ENCODE measurements at regions not wholly inside any gene's neighbourhood (a gene's known extent, or its start where the extent isn't known, plus 50 kb on each side); places are given as distances from the start of the nearest gene placed in this dataset.

GRCh38 chr10:62637249-62638061 is 167.1 kb upstream of the ADO start:
- Histone ChIP-seq H2BK12ac (ENCODE audit: insufficient read length, low read depth, low read length) (no peak overlapping the region), H2BK120ac (ENCODE audit: low read depth, low read length, poor library complexity, severe bottlenecking) (no peak overlapping the region), H4K8ac (replicated peaks; ENCODE audit: insufficient read length, low read depth, low read length) (no peak overlapping the region), H3K4me1 (ENCODE audit: insufficient read depth, low read length) (peaks cover 2% of the 10 kb centered on the region; the same call in 1 of the 2 replicates), H3K79me2 (ENCODE audit: insufficient read depth, low read length) (no peaks in the 10 kb centered on the region), H3K27ac (ENCODE audit: insufficient read length, low read depth, low read length) (no peak overlapping the region), H3K9me3 (ENCODE audit: control insufficient read depth, low read depth, low read length) (no peaks in the 10 kb centered on the region), H3K14ac (ENCODE audit: insufficient read depth, low read length) (no peak overlapping the region), H2AK5ac (ENCODE audit: insufficient read length, low read length) (no peak overlapping the region), H2BK15ac (ENCODE audit: low read depth, low read length) (no peak overlapping the region), H3T11ph (ENCODE audit: low read length) (no peak overlapping the region), H3K27me3 (ENCODE audit: insufficient read depth, low read length) (no peaks in the 10 kb centered on the region), H4K91ac (ENCODE audit: insufficient read length, low read depth, low read length) (no peak overlapping the region), H3K56ac (ENCODE audit: insufficient read length, low read depth, low read length) (no peak overlapping the region), H2BK5ac (ENCODE audit: insufficient read length, low read length) (no peak overlapping the region), H3K4ac (ENCODE audit: low read depth, low read length) (no peak overlapping the region), H3K23me2 (ENCODE audit: insufficient read length, low read depth, low read length, poor library complexity, severe bottlenecking) (no peaks in the 10 kb centered on the region), H3K9ac (ENCODE audit: extremely low read depth, insufficient read length, low read length) (no peak overlapping the region), H2AFZ (ENCODE audit: low read length) (no peak overlapping the region), H3K18ac (ENCODE audit: insufficient read length, low read depth, low read length) (no peak overlapping the region), H3K79me1 (ENCODE audit: insufficient read depth, low read depth, low read length, poor library complexity, severe bottlenecking) (no peaks in the 10 kb centered on the region), H4K5ac (ENCODE audit: insufficient read length, low read depth, low read length) (no peak overlapping the region), H3K23ac (ENCODE audit: insufficient read length, low read depth, low read length) (no peak overlapping the region), H3K4me2 (ENCODE audit: insufficient read depth, insufficient read length, low read length) (no peak overlapping the region), H4K20me1 (ENCODE audit: control insufficient read depth, insufficient read depth, insufficient read length) (no peaks in the 10 kb centered on the region), H2BK20ac (ENCODE audit: low read depth, low read length, poor library complexity, severe bottlenecking) (no peak overlapping the region)
- no CpG with 5 or more reads among the region's 9 CpGs for WGBS (ENCODE audit: extremely low coverage, insufficient read length, low lambda C conversion rate)
- Mint-ChIP-seq H3K27ac (no peak overlapping the region), H3K4me1 (peaks cover 3% of the 10 kb centered on the region in 2 experiments; a peak in 2 of 4 replicates), H3K27me3 (ENCODE audit: low read depth) (no peaks in the 10 kb centered on the region), H3K4me3 (no peak overlapping the region), H3K9me3 (no peaks in the 10 kb centered on the region), H3K36me3 (ENCODE audit: insufficient read depth in 1 of 3, low read depth in 3 of 3) (no peaks in the 10 kb centered on the region)
- TF ChIP-seq CTCF (conservative IDR thresholded peaks at IDR 0.05), result no peak
- DNase-seq, result no peak

All from H9 (cell line).